ENCODE measurements at regions not wholly inside any gene's neighbourhood (a gene's known extent, or its start where the extent isn't known, plus 50 kb on each side); places are given as distances from the start of the nearest gene placed in this dataset.

GRCh38 chr7:8938044-8938805, 504.8 kb downstream of the NXPH1 start:
- Mint-ChIP-seq H3K9me3 (ENCODE audit: unreplicated experiment) (no peaks in the 10 kb centered on the region), H3K4me3 (ENCODE audit: unreplicated experiment) (no peak overlapping the region), H3K27ac (ENCODE audit: unreplicated experiment) (no peak overlapping the region), H3K27me3 (ENCODE audit: low read depth, unreplicated experiment) (no peaks in the 10 kb centered on the region), H3K4me1 (ENCODE audit: low read depth, unreplicated experiment) (no peaks in the 10 kb centered on the region), H3K36me3 (ENCODE audit: low read depth, unreplicated experiment) (no peaks in the 10 kb centered on the region)
- FAIRE-seq = no peak
- no peaks in the 10 kb centered on the region for H3K36me3 ChIP-seq (ENCODE audit: insufficient read depth, low read length)
- H3K4me2 ChIP-seq (ENCODE audit: low read length) = no peak overlapping the region
- H3K4me3 ChIP-seq (ENCODE audit: insufficient read depth, low read depth, low read length) = no peak overlapping the region
- TF ChIP-seq, protein P1, sequence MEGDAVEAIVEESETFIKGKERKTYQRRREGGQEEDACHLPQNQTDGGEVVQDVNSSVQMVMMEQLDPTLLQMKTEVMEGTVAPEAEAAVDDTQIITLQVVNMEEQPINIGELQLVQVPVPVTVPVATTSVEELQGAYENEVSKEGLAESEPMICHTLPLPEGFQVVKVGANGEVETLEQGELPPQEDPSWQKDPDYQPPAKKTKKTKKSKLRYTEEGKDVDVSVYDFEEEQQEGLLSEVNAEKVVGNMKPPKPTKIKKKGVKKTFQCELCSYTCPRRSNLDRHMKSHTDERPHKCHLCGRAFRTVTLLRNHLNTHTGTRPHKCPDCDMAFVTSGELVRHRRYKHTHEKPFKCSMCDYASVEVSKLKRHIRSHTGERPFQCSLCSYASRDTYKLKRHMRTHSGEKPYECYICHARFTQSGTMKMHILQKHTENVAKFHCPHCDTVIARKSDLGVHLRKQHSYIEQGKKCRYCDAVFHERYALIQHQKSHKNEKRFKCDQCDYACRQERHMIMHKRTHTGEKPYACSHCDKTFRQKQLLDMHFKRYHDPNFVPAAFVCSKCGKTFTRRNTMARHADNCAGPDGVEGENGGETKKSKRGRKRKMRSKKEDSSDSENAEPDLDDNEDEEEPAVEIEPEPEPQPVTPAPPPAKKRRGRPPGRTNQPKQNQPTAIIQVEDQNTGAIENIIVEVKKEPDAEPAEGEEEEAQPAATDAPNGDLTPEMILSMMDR (IDR thresholded peaks at IDR 0.05; ENCODE audit: insufficient read depth, low read depth, low read length) = no peak
- no peak for TF ChIP-seq EZH2 (IDR thresholded peaks at IDR 0.05; ENCODE audit: insufficient read depth, low read length)
- H2AFZ ChIP-seq (ENCODE audit: low read depth, low read length) = no peak overlapping the region
- no peaks in the 10 kb centered on the region for H3K27me3 ChIP-seq (ENCODE audit: insufficient read depth, low read length)
- no peaks in the 10 kb centered on the region for H4K20me1 ChIP-seq (ENCODE audit: insufficient read depth, low read length)
- H3K4me1 ChIP-seq (ENCODE audit: insufficient read depth, low read length) = no peaks in the 10 kb centered on the region
- no peaks in the 10 kb centered on the region for H3K79me2 ChIP-seq (ENCODE audit: insufficient read depth, low read length)
- no peak overlapping the region for H3K9ac ChIP-seq (ENCODE audit: low read length)
- H3K27ac ChIP-seq (ENCODE audit: low read depth, low read length) = no peak overlapping the region
- no peak for DNase-seq (ENCODE audit: low read depth)
- H3K9me3 ChIP-seq (ENCODE audit: insufficient read depth, low read depth, low read length) = peaks cover 4% of the 10 kb centered on the region

GRCh38 chr7:8939446-8939845, 506.0 kb downstream of the NXPH1 start:
- H3K9me3 Mint-ChIP-seq (ENCODE audit: unreplicated experiment) = no peaks in the 10 kb centered on the region
- FAIRE-seq = no peak
- no peaks in the 10 kb centered on the region for H3K4me1 Mint-ChIP-seq (ENCODE audit: low read depth, unreplicated experiment)
- H3K27ac Mint-ChIP-seq (ENCODE audit: unreplicated experiment) = no peak overlapping the region
- DNase-seq (ENCODE audit: low read depth) = no peak
- H3K4me3 ChIP-seq (ENCODE audit: insufficient read depth, low read depth, low read length) = no peak overlapping the region
- H3K27me3 ChIP-seq (ENCODE audit: insufficient read depth, low read length) = no peaks in the 10 kb centered on the region
- H3K27me3 Mint-ChIP-seq (ENCODE audit: low read depth, unreplicated experiment) = no peaks in the 10 kb centered on the region
- H3K4me1 ChIP-seq (ENCODE audit: insufficient read depth, low read length) = no peaks in the 10 kb centered on the region
- H3K79me2 ChIP-seq (ENCODE audit: insufficient read depth, low read length) = no peaks in the 10 kb centered on the region
- no peaks in the 10 kb centered on the region for H3K36me3 Mint-ChIP-seq (ENCODE audit: low read depth, unreplicated experiment)
- no peak overlapping the region for H3K27ac ChIP-seq (ENCODE audit: low read depth, low read length)
- H3K9me3 ChIP-seq (ENCODE audit: insufficient read depth, low read depth, low read length) = peaks cover 4% of the 10 kb centered on the region
- no peak overlapping the region for H3K4me3 Mint-ChIP-seq (ENCODE audit: unreplicated experiment)
- TF ChIP-seq, protein P1 (IDR thresholded peaks at IDR 0.05; ENCODE audit: insufficient read depth, low read depth, low read length) = no peak
- TF ChIP-seq EZH2 (IDR thresholded peaks at IDR 0.05; ENCODE audit: insufficient read depth, low read length) = no peak
- H3K4me2 ChIP-seq (ENCODE audit: low read length) = no peak overlapping the region
- H3K9ac ChIP-seq (ENCODE audit: low read length) = no peak overlapping the region
- no peak overlapping the region for H2AFZ ChIP-seq (ENCODE audit: low read depth, low read length)
- no peaks in the 10 kb centered on the region for H4K20me1 ChIP-seq (ENCODE audit: insufficient read depth, low read length)
- no peaks in the 10 kb centered on the region for H3K36me3 ChIP-seq (ENCODE audit: insufficient read depth, low read length)

- TF ChIP-seq, protein P1 (IDR thresholded peaks at IDR 0.05; ENCODE audit: insufficient read depth, low read depth, low read length) = no peak
- TF ChIP-seq EZH2 (IDR thresholded peaks at IDR 0.05; ENCODE audit: insufficient read depth, low read length) = no peak
- Histone ChIP-seq H3K4me3 (ENCODE audit: insufficient read depth, low read depth, low read length) (no peak overlapping the region), H3K9ac (ENCODE audit: low read length) (no peak overlapping the region), H3K27me3 (ENCODE audit: insufficient read depth, low read length) (no peaks in the 10 kb centered on the region), H3K36me3 (ENCODE audit: insufficient read depth, low read length) (no peaks in the 10 kb centered on the region), H2AFZ (ENCODE audit: low read depth, low read length) (no peak overlapping the region), H4K20me1 (ENCODE audit: insufficient read depth, low read length) (no peaks in the 10 kb centered on the region), H3K79me2 (ENCODE audit: insufficient read depth, low read length) (no peaks in the 10 kb centered on the region), H3K4me2 (ENCODE audit: low read length) (no peak overlapping the region), H3K27ac (ENCODE audit: low read depth, low read length) (no peak overlapping the region), H3K4me1 (ENCODE audit: insufficient read depth, low read length) (no peaks in the 10 kb centered on the region), H3K9me3 (ENCODE audit: insufficient read depth, low read depth, low read length) (no peaks in the 10 kb centered on the region)
- Mint-ChIP-seq H3K27ac (ENCODE audit: unreplicated experiment) (no peak overlapping the region), H3K27me3 (ENCODE audit: low read depth, unreplicated experiment) (no peaks in the 10 kb centered on the region), H3K4me1 (ENCODE audit: low read depth, unreplicated experiment) (peaks cover 4% of the 10 kb centered on the region), H3K36me3 (ENCODE audit: low read depth, unreplicated experiment) (no peaks in the 10 kb centered on the region), H3K4me3 (ENCODE audit: unreplicated experiment) (no peak overlapping the region), H3K9me3 (ENCODE audit: unreplicated experiment) (no peaks in the 10 kb centered on the region)
- DNase-seq (ENCODE audit: low read depth) = no peak
- FAIRE-seq = no peak
These were observed 530.3 kb downstream of the NXPH1 start for GRCh38 chr7:8963722-8964121.

All from astrocyte (in vitro differentiated cells and primary cell).